Epithelial cell of proximal tubule (primary cell): ENCODE measurements at regions not wholly inside any gene's neighbourhood (a gene's known extent, or its start where the extent isn't known, plus 50 kb on each side); places are given as distances from the start of the nearest gene placed in this dataset.

Experiments
- DNase-seq: peaks from one replicate; pipeline ENCODE4 v3.0.0-alpha.2; 2011; ENCODE audit warnings: low read depth
- H3K4me3 ChIP-seq: 2 replicates; pipeline ENCODE4 v1.5.1; 2011; ENCODE audit warnings: low read depth, mild to moderate bottlenecking, low read length
- CTCF ChIP-seq: conservative IDR thresholded peaks from 2 replicates; pipeline ENCODE4 v1.5.1; 2012; ENCODE audit warnings: low read depth, mild to moderate bottlenecking, low read length

- no peak for TF ChIP-seq CTCF
- DNase-seq, result no peak
- H3K4me3 ChIP-seq, result no peak overlapping the region
Observed at GRCh38 chr2:16077601-16078000, 137.3 kb downstream of the MYCN start.

GRCh38 chr2:16076911-16077310 is 136.6 kb downstream of the MYCN start:
- no peak for TF ChIP-seq CTCF
- no peak overlapping the region for H3K4me3 ChIP-seq
- DNase-seq, result no peak

GRCh38 chr2:16075045-16076012 is 135.0 kb downstream of the MYCN start:
- DNase-seq, result no peak
- TF ChIP-seq CTCF, result no peak
- H3K4me3 ChIP-seq, result no peak overlapping the region

GRCh38 chr2:16073921-16074425 is 133.6 kb downstream of the MYCN start:
- no peak for TF ChIP-seq CTCF
- DNase-seq, result no peak

GRCh38 chr2:16073471-16073870 is 133.1 kb downstream of the MYCN start:
- no peak overlapping the region for H3K4me3 ChIP-seq
- no peak for DNase-seq
- no peak for TF ChIP-seq CTCF

More at GRCh38 chr2:16073921-16074425, 133.6 kb downstream of the MYCN start:
- H3K4me3 ChIP-seq, result no peak overlapping the region

GRCh38 chr2:16072638-16073290 is 132.4 kb downstream of the MYCN start:
- peak; percentile 4 for TF ChIP-seq CTCF
- no peak for DNase-seq
- H3K4me3 ChIP-seq, result no peak overlapping the region
